ENCODE measurements at regions not wholly inside any gene's neighbourhood (a gene's known extent, or its start where the extent isn't known, plus 50 kb on each side); places are given as distances from the start of the nearest gene placed in this dataset.

GRCh38 chr11:32161293-32161692 is 70.4 kb downstream of the RCN1 start:
- FAIRE-seq, result no peak
- 0% methylated on average over 1 of the region's 4 CpGs for whole genome bisulfite sequencing (ENCODE audit: low lambda C conversion rate)
- intact Hi-C loops (cut with micrococcal nuclease; ENCODE audit: unreplicated experiment), result no loop called here
- no TSS peak for BruUV-seq (replicated peaks)
- POLR2A ChIA-PET, result no interaction called here
- no peaks in the 10 kb centered on the region for H3K4me1 ChIP-seq (ENCODE audit: insufficient read depth, low read length)
- no peaks in the 10 kb centered on the region for H3K36me3 ChIP-seq (replicated peaks in 1 of 2; ENCODE audit: control insufficient read depth in 1 of 2, insufficient read depth in 2 of 2, low read length in 2 of 2)
- H3K79me2 ChIP-seq (ENCODE audit: insufficient read depth, low read length), result no peaks in the 10 kb centered on the region
- no peaks in the 10 kb centered on the region for H3K9me3 ChIP-seq (ENCODE audit: low read length)
- no peak overlapping the region for H2AFZ ChIP-seq (ENCODE audit: low read length)
- no peaks in the 10 kb centered on the region for H4K20me1 ChIP-seq (ENCODE audit: insufficient read depth, low read length)
- H3K9ac ChIP-seq (ENCODE audit: insufficient read depth, low read depth, low read length), result no peak overlapping the region
- peaks cover 3 to 12% of the 10 kb centered on the region in 2 experiments; a peak in 3 of 5 replicates for H3K27me3 ChIP-seq (ENCODE audit: control insufficient read depth in 1 of 2, insufficient read depth in 2 of 2, low read length in 2 of 2)
- CTCF ChIA-PET (ENCODE audit: low intra/inter-chr PET ratio, low total read pairs), result no interaction called here
- no peak overlapping the region for H3K27ac ChIP-seq (ENCODE audit: extremely low read length, insufficient read depth, low read length)
- in situ Hi-C loops (cut with HindIII; ENCODE audit: extremely low pct_ligation_motif_present, low pct_unique_long_range_greater_than_20kb), result loop anchor here (25.0 kb wide), 2 partner anchors 774 to 924 kb away; no protein-coding TSS in a partner anchor
- TF ChIP-seq HINFP (CRISPR knock-in tag; IDR thresholded peaks at IDR 0.05; ENCODE audit: low read depth), result no peak
- TF ChIP-seq ZNF292 (CRISPR knock-in tag; IDR thresholded peaks at IDR 0.05; ENCODE audit: borderline replicate concordance, low read depth), result no peak
- no peak for TF ChIP-seq NR2F6 (IDR thresholded peaks at IDR 0.05)
- no peak for TF ChIP-seq NR2F6 (CRISPR knock-in tag; IDR thresholded peaks at IDR 0.05)
- no peak for TF ChIP-seq ZNF512 (CRISPR knock-in tag; IDR thresholded peaks at IDR 0.05)
- no peak for TF ChIP-seq DR1 (CRISPR knock-in tag; IDR thresholded peaks at IDR 0.05)
- no peak for TF ChIP-seq ZNF276 (CRISPR knock-in tag; IDR thresholded peaks at IDR 0.05; ENCODE audit: low read depth)
- TF ChIP-seq HMG20B (CRISPR knock-in tag; conservative IDR thresholded peaks at IDR 0.05), result no peak
- no peak for TF ChIP-seq ZNF331 (CRISPR knock-in tag; IDR thresholded peaks at IDR 0.05)
- no peak for TF ChIP-seq SNAPC2 (CRISPR knock-in tag; IDR thresholded peaks at IDR 0.05)
- TF ChIP-seq BCL3 (CRISPR knock-in tag; IDR thresholded peaks at IDR 0.05), result no peak
- no peak for TF ChIP-seq GATA4 (IDR thresholded peaks at IDR 0.05; ENCODE audit: borderline replicate concordance, low read depth)
- TF ChIP-seq GLI4 (CRISPR knock-in tag; IDR thresholded peaks at IDR 0.05; ENCODE audit: borderline replicate concordance), result no peak
- no peak for TF ChIP-seq TAF15 (IDR thresholded peaks at IDR 0.05; ENCODE audit: low read depth, low read length, poor library complexity, severe bottlenecking)
- TF ChIP-seq NR2F1 (CRISPR knock-in tag; IDR thresholded peaks at IDR 0.05), result no peak
- no peak for TF ChIP-seq MTF2 (CRISPR knock-in tag; IDR thresholded peaks at IDR 0.05; ENCODE audit: borderline replicate concordance)
- no peak for TF ChIP-seq GPN1 (CRISPR knock-in tag; IDR thresholded peaks at IDR 0.05; ENCODE audit: borderline replicate concordance)
- no peak for TF ChIP-seq RBFOX2 (IDR thresholded peaks at IDR 0.05; ENCODE audit: low read depth, low read length)
- no peak for TF ChIP-seq GABPB1 (CRISPR knock-in tag; IDR thresholded peaks at IDR 0.05)
- no peak for TF ChIP-seq MED1 (CRISPR knock-in tag; IDR thresholded peaks at IDR 0.05)
- ATAC-seq, result no peak
- no peak overlapping the region for H3K4me2 ChIP-seq (ENCODE audit: low read depth, low read length)
- no peak for DNase-seq (ENCODE audit: low spot score)
- no peak overlapping the region for H3K4me3 ChIP-seq (replicated peaks in 1 of 3; ENCODE audit: insufficient read depth in 1 of 3, low read depth in 2 of 3, low read length in 3 of 3)
